HG03439 (cell line): ENCODE measurements at regions not wholly inside any gene's neighbourhood (a gene's known extent, or its start where the extent isn't known, plus 50 kb on each side); places are given as distances from the start of the nearest gene placed in this dataset.

Experiments used
- ATAC-seq: cut with Tn5 transposase; IDR thresholded peaks from one replicate; pipeline ENCODE4 v1.9.1; 2021; ENCODE audit warnings: mild to moderate bottlenecking, moderate library complexity; ENCODE audit not compliant: unreplicated experiment

DNA sequence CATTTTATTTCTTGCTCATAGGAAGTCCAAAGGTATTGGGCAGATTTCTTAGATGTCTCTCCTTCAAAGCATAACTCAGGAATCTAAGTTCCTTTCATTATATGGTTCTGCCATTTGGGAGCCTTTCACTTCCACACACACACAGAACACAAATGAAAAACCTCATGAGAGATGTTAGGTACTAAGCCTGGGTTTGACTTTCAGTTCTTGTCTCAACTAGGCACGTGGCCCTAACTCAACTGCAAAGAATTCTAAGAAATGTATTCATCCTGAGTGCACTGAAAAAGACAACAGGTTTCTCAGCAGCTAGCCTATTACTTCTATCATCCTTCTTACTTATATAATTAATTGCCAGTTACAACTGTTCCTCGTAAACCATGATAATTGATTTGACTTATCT, 190.0 kb upstream of the SAMSN1 start:
- peak; percentile 58 for ATAC-seq

DNA sequence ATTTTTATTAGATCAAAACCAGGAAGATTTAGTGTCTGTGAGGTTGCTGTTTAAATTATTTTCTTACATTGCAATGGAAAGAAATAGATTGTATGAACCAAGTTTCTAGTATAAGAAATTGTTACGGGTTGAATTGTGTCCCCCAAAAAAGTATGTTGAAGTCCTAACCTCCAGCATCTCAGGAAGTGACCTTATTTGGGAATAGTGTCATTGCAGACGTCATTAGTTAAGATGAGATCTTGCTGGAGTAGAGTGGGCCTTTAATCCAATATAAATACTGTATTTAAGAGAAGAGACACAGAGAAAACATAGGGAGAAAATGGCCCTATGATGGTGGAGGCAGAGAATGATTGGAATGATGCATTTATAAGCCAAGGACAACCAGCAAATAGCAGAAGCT, 188.7 kb upstream of the SAMSN1 start:
- no peak for ATAC-seq

DNA sequence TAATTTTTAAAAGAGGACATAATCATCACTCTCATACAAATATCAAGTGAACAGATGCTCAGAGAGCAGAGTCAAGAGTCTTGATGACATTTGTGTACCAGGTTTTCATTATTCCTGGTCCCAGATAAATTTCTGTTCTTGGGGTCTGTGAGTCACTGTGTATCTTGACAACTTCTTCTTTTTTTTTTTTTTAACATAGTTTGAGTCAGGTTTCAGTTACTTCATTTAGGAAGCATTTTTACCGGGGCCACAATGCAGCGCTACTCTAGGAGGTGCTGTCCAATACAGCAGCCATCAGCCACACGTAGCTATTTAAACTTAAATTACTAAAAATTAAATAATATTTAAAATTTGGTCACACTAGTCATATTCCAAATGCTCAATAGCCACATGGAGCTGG, 188.1 kb upstream of the SAMSN1 start:
- ATAC-seq, result no peak

DNA sequence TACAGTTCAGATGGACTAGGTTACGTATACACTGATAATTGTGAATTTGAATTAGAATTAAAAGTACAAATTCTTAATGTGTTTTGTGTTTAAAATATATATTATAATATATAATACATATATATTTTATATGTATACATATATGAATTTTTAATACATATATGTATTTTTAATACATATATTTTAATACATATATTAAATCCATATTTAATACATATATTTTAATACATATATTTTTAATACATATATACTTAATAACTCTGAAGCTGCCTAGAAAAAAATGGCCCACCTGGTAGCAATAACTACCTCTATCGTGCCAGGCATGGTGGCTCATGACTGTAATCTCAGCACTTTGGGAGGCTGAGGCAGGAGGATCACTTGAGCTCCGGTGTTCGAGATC, 179.1 kb upstream of the SAMSN1 start:
- ATAC-seq, result no peak

DNA sequence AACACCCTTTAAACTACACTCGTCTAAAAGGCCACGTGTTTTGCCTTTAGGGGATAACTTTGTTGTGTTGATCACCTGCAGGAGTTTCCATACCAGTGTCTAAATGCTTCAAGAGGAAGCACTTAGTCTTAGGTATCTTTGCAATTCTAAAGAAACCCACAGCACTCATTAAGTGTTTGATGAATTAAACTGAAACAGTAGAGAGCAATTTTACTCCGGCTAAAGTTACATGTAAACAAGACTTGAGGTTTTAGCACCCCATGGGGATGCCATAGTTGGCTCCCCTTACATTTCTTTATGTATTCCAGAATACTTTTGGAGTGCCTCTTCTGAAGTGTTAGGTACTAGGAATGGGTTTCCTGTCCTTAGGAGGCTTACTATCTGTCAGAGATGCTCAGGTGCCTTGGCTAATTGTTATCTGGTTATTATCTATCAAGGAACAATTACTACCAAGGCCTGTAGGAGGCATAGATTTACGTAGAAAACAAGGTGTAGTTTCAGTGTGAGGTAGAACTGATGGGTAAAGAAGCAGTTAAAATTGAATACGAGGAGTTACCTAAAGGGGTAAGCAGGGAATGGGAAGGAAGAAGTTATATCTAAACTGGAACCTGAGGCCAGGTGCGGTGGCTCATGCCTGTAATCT, 176.8 kb upstream of the SAMSN1 start:
- no peak for ATAC-seq

DNA sequence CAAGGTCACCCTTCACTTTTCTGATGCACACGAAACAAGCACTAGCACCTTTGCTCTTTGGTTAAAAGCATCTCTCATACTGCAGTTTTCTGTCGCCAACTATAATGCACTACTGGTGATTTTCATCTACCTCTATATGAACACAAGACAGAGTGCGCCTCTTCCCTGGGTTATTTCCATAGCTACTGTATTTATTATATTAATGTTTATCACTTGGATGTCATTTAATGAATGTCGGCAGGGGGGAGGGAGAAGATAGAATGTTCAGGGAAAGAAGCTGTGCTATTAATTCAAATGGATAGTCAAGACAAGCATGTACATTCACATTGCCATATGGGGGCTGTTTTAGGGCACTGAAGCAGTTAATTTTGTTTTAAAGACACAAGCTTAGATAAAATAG, 174.1 kb upstream of the SAMSN1 start:
- no peak for ATAC-seq

DNA sequence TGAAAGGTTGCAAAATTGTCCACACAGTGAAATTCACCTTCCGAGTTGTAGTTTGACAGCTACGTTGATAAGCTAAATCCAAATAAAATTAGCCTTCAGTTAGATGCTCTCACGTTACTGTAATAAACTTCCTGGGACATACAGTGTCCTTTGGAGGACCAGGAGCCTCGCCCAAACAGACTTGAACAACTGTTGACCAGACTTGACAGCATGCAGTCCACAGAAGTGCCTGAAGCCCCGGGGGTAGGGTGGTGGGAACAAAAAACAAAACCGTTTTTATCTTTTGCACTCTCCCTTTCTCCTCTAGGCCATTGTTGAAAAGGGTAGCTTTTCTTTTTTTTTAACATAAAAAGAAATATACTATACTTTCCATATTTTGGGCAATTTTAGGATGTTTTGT, 172.8 kb upstream of the SAMSN1 start:
- ATAC-seq, result no peak

DNA sequence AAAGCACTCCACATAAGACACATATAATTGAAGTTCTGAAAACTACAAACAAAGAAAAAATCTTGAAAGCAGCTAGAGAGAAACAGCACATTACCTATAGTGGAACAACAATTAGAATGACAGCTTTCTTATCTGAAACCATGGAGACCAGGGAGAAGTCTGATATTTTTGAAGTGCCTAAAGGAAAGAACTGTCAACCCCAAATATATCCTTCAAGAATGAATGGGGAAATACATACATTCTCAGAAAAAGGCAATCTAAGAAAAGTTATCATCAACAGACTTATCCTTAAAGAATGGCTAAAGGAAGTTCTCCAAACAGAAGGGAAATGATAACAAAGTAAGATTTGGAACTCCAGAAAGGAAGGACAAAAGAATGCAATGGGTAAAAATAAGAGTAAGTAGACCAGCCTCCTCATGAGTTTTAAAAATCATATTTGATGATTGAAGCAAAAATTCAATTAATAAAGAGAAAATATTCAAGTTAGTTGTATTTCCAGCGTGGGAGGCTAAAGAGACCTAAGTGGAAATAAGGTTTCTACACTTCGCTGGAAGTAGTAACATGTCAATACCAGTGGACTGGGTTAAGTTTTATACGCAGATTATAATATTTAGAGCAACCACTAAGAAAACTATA, 170.8 kb upstream of the SAMSN1 start:
- no peak for ATAC-seq

DNA sequence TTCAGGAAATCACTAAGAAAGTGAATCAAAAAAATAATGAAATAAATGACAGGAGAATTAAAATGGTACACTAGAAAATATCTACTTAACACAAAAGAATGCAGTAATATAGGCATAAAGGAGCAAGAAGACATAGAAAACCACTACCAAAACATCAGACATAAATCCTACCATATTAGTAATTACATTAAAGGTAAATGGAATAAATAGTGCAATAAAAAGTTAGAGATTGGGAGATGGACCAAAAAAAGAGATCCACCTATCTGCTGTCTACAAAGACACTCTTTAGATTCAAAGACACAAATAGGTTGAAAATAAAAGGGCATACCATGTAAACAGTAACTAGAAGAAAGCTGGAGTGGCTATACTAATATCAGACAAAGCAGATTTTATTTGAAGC, 167.0 kb upstream of the SAMSN1 start:
- ATAC-seq, result no peak

DNA sequence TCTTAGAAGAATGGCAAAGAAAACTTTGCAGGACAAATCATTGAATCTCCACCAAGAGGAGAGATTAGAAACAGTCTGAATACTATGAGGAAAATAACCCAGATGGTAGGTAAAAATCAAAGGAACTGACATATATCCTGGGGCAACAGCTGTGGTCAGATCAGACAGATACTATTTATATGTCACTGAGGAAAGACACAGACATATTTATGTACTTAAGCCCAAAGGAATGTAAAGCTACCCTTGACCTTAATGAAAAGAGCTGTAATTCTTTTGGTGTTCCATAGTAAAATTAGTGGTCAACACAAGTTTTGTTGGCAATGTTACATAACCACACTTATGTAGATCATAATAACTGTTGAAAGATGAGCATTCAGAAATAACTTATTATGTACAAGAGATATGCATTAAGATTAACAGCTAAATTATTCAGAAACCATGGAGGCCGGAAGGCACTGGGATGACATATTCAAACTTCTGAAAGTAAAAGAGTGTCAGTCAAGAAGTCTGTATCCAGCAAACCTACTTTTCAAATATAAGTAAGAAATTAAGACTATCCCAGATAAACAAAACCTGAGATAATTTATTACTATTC, 166.1 kb upstream of the SAMSN1 start:
- ATAC-seq, result no peak

DNA sequence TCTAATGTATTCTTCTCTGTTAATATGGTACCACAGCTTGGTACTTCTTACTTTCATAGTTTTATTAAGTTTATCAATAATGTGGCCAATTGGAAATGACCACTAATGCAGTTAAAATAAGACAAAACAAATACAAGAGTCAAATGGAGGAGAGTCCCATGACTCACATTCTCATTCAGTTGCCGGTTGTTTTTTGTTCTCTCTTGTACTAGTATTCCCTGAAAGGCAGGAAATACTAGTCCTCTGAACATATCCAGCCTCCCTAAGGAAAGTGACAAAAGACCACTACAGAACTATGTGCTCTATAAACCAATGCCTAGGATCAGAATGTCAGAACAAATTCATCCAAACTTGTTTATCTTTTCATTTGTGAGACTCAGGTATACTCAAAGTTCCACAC, 165.2 kb upstream of the SAMSN1 start:
- no peak for ATAC-seq

DNA sequence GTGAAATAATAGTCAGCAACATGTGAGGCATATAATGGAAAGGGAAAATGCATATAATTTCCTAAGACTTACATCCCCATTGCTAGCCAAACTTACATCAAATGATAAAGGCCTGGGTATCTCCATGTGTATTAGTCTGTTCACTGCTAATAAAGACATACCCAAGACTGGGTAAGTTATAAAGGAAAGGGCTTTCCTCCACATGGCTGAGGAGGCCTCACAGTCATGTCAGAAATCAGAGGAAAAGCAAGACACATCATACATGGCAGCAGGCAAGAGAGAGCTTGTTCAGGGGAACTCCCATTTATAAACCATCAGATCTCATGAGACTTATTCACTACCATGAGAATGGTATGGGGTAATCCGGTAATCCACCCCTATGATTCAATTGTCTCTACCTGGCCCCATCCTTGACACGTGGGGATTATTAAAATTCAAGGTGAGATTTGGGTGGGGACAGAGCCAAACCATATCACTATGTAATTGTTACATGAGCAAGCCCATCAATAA, 161.5 kb upstream of the SAMSN1 start:
- no peak for ATAC-seq

DNA sequence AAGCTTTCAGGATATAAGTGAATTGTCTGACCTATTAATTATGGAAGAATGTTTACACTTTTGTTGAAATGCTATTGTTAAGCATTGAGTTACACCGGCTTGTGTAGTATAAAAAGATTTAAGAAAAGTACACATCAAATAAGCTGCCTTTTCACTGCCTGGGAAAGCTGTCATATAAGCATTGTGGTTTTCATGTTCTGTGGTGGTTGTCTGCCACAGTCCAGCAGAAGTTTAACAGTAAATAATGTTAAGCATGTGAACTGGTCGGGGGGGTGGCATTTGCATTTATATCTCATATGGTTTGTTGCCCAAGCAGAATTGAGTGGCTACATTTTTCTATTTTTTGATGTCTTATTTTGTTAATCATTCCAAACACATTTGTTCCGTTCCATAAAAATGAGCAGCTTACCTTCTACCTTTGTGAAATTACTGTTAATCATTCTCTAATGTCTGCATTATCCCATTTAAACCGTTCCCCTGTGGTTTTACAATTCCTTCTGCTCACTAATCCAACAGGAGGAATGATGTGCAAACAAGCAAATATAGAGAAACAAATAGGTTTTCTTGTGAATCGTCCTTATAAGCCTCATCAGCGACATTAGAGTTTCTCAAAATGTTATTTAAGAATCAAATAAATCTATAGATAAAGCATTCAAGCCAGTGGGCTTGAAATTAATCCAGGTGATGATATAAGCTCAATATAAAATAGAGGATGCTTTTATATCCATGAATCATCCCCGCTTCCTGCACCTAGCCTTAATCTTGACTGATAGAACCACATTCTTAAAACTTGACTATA, 160.8 kb upstream of the SAMSN1 start:
- ATAC-seq, result no peak

DNA sequence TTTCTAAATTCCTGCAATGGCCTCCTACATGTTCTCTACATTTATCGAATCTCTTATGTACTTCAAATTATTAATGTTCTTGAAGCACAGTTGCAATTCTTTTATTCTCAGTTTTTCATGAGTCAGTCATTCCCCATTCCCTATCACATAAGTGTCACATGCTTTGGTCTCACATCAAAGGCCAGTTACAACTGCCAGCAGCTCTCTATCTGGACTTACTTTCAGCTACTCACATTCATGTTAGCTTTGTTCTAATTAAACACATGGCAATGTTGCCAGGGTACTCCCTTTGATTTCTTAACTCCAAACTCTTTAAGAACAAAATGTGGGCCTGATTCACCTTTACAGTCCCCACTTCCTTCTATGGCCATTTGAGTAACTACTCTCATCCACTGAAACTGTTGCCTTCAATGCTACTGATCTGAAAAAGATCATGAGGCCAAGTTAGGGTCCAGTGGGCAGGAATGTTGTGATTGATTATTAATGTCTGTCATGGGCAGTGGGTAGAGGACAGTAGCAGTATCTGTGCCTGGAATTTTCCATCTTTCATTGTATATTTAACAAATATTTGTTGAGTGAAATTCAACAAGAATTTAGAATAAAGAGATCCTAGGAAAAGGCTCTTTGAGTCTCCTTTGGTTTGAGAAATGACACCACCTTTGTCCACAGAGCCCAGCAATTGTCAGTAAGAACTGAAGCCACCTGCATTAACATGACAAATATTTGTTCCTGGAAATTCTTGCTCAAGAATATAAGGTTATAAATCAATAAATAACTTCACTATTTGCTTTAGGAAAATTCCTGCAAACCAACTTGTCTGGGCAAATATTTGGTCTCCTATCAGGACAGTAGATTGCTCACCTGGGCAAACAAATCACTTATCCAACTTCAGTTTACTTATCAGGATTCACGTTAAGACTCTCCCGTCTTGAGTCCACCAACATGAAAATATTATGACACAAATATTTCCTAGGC, 153.6 kb upstream of the SAMSN1 start:
- ATAC-seq, result no peak

DNA sequence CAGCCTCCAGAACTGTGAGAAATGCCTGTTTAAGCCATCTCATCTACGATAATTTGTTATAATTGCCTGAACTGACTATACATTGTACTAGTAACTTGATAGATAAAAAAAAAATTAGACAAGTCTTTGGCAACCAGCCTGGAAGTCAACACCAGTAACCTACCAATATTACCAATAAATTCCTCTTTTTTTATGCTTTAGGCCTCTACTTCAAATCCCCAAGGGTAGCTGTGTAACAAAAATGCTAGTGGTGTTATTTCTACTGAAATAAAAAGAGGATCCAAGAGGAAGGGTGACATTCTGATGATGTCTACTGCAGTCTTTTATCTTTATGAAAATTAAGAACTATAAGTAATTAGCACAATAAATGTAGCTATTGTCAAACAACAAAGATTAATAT, 151.7 kb upstream of the SAMSN1 start:
- no peak for ATAC-seq

DNA sequence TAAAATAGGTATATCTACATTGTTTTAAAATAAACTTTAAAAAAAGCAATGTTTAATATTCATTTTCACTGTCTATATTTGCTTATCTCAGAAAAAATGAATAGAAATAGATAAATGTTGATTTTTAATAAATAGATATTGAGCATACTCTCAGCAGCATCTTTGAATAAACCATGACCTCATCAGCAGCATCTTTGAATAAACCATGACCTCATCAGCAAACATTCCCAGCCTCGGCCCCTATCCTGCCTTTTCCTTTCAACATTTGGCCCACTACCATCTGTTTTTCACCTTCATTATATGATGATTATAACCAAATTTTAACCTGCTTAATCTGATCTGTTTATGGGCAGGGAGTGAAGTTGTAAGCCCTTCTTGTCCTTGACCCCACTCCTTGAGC, 148.7 kb upstream of the SAMSN1 start:
- ATAC-seq, result no peak

DNA sequence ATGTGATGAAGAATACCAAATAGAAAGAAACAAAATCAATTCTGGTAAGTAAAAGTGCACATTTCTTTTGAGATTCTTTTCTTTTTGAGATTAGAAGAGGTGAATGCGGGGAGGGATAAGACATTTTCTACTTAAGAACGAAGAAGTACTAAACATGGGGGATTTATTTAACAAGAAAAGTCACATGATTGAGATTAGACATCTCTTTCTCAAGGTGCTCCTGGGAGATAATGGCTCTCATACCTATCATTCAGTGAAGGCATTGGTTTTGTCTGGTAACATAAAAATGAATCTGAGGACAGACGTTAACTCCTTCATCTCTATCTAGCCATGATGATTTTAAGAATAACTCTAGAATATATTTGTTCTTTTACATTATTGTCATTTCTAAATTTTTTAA, 147.9 kb upstream of the SAMSN1 start:
- no peak for ATAC-seq

DNA sequence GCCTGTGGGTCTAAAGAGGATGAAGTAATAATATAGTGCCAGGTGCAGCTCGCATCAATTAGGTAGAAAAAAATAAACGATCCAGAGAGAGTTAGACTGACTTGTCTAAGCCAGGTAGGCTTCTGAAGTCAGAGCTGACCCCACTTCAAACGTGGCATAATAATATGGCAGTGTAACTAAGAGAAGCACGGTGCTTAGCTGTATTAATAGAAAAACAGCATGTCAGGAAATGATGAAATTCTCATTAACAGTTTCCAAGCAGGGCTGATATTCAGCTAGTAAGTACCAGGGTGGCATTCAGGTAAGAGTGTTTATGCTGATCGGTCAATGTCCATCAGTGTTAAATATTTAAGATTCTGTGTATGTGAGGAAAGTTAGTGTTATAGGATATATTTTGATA, 145.8 kb upstream of the SAMSN1 start:
- ATAC-seq, result no peak

DNA sequence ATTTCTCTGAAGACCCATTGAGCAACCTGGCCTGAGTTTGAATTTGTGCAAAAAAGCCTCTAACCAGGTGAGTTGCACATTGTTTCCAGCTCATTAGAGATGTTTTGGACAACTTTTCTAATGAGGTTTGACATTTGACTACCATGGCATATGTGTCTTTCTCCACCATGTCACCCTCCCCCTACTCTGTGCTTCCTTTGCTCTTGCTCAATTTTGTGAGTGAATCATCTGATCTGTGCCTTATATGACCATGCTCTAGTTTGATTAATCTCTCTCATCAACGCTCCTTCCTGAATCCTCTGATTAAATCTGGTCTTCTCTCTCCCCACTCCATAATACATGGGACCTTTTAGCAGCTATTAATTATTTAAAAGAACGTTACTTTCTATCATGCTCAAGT, 144.8 kb upstream of the SAMSN1 start:
- no peak for ATAC-seq

DNA sequence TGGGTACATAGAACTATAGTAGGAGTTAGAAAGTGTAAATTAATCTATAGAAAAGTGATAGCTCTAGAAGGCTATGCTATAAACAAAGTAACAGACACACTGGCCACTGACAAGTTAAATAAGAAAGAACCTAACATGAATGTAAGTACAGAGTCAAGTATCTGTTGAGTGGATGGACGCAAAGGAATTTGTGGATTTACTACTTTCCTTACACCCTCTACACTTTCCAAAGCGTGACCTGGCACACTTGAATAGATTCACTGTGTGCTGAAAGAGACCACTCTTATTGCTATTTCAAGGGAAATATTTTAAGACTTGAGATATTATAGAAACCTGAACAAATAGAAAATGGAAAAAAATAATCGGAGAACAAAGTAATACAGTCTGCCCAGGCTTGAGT, 142.8 kb upstream of the SAMSN1 start:
- ATAC-seq, result no peak

DNA sequence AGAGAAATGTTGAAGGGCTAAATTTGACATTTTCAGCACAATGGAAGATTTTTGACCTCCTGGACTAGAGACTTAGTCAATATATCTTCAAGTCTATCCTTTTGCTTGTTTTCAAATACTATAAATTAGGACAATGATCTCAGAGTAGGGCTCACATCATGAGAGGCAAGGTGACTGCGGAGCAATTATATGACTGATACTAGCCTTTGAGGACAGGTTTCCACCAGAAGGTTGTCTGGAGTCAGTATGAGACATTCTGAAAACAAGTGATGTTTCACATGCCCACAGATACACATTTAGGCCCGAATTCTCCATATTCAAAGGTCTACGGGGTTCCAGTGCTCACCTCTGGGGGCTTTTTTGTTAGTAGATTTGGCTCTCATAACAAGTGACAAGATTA, 142.3 kb upstream of the SAMSN1 start:
- no peak for ATAC-seq
